ENCODE measurements at regions not wholly inside any gene's neighbourhood (a gene's known extent, or its start where the extent isn't known, plus 50 kb on each side); places are given as distances from the start of the nearest gene placed in this dataset.

DNA sequence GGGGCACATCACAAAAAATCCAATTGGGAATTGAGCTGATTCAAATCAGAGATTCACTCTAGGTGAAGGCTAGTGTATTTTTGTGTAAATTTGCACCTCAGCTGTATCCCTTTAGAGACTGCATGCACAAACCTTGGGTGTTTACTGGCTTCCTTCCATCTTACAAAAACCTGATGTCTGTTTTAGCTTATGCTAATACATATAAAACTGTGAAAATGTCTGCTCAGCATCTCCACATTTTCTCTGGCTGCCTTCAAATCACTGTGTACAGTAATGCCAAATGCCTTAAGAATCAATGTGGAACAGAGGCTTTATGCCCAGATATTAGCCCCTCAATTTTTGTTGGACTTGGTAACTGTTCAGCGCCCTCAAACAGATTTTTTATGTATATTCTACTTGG is 675.8 kb upstream of the SLITRK6 start:
- Histone ChIP-seq H3K4me3 (replicated peaks in 1 of 3; ENCODE audit: insufficient read depth in 1 of 3, low read depth in 2 of 3, low read length in 3 of 3) (no peak overlapping the region), H3K79me2 (ENCODE audit: insufficient read depth, low read length) (no peaks in the 10 kb centered on the region), H3K9me3 (ENCODE audit: low read length) (no peaks in the 10 kb centered on the region), H3K27ac (ENCODE audit: extremely low read length, insufficient read depth, low read length) (no peak overlapping the region), H3K4me1 (ENCODE audit: insufficient read depth, low read length) (no peaks in the 10 kb centered on the region), H3K36me3 (replicated peaks in 1 of 2; ENCODE audit: control insufficient read depth in 1 of 2, insufficient read depth in 2 of 2, low read length in 2 of 2) (no peaks in the 10 kb centered on the region), H2AFZ (ENCODE audit: low read length) (no peak overlapping the region), H3K4me2 (ENCODE audit: low read depth, low read length) (no peak overlapping the region), H4K20me1 (ENCODE audit: insufficient read depth, low read length) (no peaks in the 10 kb centered on the region), H3K27me3 (ENCODE audit: control insufficient read depth in 1 of 2, insufficient read depth in 2 of 2, low read length in 2 of 2) (no peaks in the 10 kb centered on the region), H3K9ac (ENCODE audit: insufficient read depth, low read depth, low read length) (no peak overlapping the region)
- WGBS (ENCODE audit: low lambda C conversion rate): 0% methylated on average over 1 of the region's 1 CpG
- FAIRE-seq (no peak), ATAC-seq (no peak), DNase-seq (ENCODE audit: low spot score) (no peak)
- in situ Hi-C loops (cut with HindIII; ENCODE audit: extremely low pct_ligation_motif_present, low pct_unique_long_range_greater_than_20kb) (no loop called here), intact Hi-C loops (cut with micrococcal nuclease; ENCODE audit: unreplicated experiment) (no loop called here)
- ChIA-PET POLR2A (no interaction called here), CTCF (ENCODE audit: low intra/inter-chr PET ratio, low total read pairs) (no interaction called here)
- TF ChIP-seq, protein P1, sequence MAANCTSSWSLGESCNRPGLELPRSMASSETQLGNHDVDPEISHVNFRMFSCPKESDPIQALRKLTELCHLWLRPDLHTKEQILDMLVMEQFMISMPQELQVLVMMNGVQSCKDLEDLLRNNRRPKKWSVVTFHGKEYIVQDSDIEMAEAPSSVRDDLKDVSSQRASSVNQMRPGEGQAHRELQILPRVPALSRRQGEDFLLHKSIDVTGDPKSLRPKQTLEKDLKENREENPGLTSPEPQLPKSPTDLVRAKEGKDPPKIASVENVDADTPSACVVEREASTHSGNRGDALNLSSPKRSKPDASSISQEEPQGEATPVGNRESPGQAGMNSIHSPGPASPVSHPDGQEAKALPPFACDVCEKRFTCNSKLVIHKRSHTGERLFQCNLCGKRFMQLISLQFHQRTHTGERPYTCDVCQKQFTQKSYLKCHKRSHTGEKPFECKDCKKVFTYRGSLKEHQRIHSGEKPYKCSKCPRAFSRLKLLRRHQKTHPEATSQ (CRISPR knock-in tag; IDR thresholded peaks at IDR 0.05; ENCODE audit: borderline replicate concordance): no peak
- no TSS peak for BruUV-seq (replicated peaks)

DNA sequence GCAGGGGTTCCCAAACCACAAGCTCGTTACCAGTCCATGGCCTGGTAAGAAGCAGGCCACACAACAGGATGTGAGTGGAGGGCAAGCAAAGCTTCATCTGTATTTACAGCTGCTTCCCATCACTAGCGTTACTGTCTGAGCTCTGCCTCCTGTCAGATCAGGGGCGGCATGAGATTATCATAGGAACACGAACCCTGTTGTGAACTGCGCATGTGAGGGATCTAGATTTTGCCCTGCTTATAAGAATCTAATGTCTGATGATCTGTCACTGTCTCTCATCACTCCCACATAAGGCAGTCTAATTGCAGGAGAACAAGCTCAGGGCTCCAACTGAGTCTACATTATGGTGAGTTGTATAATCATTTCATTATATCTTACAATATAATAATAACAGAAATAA is 677.4 kb upstream of the SLITRK6 start:
- no peak overlapping the region for H3K9ac ChIP-seq (ENCODE audit: insufficient read depth, low read depth, low read length)
- no peak for FAIRE-seq
- no peak for ATAC-seq
- H3K79me2 ChIP-seq (ENCODE audit: insufficient read depth, low read length): no peaks in the 10 kb centered on the region
- WGBS (ENCODE audit: low lambda C conversion rate): 34% methylated on average over 4 of the region's 5 CpGs
- H4K20me1 ChIP-seq (ENCODE audit: insufficient read depth, low read length): no peaks in the 10 kb centered on the region
- in situ Hi-C loops (cut with HindIII; ENCODE audit: extremely low pct_ligation_motif_present, low pct_unique_long_range_greater_than_20kb): no loop called here
- H3K4me2 ChIP-seq (ENCODE audit: low read depth, low read length): no peak overlapping the region
- H2AFZ ChIP-seq (ENCODE audit: low read length): no peak overlapping the region
- CTCF ChIA-PET (ENCODE audit: low intra/inter-chr PET ratio, low total read pairs): no interaction called here
- no peaks in the 10 kb centered on the region for H3K27me3 ChIP-seq (ENCODE audit: control insufficient read depth in 1 of 2, insufficient read depth in 2 of 2, low read length in 2 of 2)
- H3K27ac ChIP-seq (ENCODE audit: extremely low read length, insufficient read depth, low read length): no peak overlapping the region
- intact Hi-C loops (cut with micrococcal nuclease; ENCODE audit: unreplicated experiment): no loop called here
- no peak overlapping the region for H3K4me3 ChIP-seq (replicated peaks in 1 of 3; ENCODE audit: insufficient read depth in 1 of 3, low read depth in 2 of 3, low read length in 3 of 3)
- no peaks in the 10 kb centered on the region for H3K9me3 ChIP-seq (ENCODE audit: low read length)
- no peaks in the 10 kb centered on the region for H3K36me3 ChIP-seq (replicated peaks in 1 of 2; ENCODE audit: control insufficient read depth in 1 of 2, insufficient read depth in 2 of 2, low read length in 2 of 2)
- POLR2A ChIA-PET: no interaction called here
- no TSS peak for BruUV-seq (replicated peaks)
- H3K4me1 ChIP-seq (ENCODE audit: insufficient read depth, low read length): no peaks in the 10 kb centered on the region
- DNase-seq (ENCODE audit: low spot score): no peak
- TF ChIP-seq DNMT1 (CRISPR knock-in tag; IDR thresholded peaks at IDR 0.05): no peak
- TF ChIP-seq BRCA1 (CRISPR knock-in tag; IDR thresholded peaks at IDR 0.05): no peak
- no peak for TF ChIP-seq ZMAT3 (CRISPR knock-in tag; conservative IDR thresholded peaks at IDR 0.05)
- TF ChIP-seq KDM5A (IDR thresholded peaks at IDR 0.05; ENCODE audit: borderline replicate concordance, low read length): no peak
- TF ChIP-seq, protein P2, sequence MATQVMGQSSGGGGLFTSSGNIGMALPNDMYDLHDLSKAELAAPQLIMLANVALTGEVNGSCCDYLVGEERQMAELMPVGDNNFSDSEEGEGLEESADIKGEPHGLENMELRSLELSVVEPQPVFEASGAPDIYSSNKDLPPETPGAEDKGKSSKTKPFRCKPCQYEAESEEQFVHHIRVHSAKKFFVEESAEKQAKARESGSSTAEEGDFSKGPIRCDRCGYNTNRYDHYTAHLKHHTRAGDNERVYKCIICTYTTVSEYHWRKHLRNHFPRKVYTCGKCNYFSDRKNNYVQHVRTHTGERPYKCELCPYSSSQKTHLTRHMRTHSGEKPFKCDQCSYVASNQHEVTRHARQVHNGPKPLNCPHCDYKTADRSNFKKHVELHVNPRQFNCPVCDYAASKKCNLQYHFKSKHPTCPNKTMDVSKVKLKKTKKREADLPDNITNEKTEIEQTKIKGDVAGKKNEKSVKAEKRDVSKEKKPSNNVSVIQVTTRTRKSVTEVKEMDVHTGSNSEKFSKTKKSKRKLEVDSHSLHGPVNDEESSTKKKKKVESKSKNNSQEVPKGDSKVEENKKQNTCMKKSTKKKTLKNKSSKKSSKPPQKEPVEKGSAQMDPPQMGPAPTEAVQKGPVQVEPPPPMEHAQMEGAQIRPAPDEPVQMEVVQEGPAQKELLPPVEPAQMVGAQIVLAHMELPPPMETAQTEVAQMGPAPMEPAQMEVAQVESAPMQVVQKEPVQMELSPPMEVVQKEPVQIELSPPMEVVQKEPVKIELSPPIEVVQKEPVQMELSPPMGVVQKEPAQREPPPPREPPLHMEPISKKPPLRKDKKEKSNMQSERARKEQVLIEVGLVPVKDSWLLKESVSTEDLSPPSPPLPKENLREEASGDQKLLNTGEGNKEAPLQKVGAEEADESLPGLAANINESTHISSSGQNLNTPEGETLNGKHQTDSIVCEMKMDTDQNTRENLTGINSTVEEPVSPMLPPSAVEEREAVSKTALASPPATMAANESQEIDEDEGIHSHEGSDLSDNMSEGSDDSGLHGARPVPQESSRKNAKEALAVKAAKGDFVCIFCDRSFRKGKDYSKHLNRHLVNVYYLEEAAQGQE (IDR thresholded peaks at IDR 0.05; ENCODE audit: borderline replicate concordance in 1 of 2, low read depth in 1 of 2, low read length in 2 of 2): no peak
- TF ChIP-seq, protein P3, sequence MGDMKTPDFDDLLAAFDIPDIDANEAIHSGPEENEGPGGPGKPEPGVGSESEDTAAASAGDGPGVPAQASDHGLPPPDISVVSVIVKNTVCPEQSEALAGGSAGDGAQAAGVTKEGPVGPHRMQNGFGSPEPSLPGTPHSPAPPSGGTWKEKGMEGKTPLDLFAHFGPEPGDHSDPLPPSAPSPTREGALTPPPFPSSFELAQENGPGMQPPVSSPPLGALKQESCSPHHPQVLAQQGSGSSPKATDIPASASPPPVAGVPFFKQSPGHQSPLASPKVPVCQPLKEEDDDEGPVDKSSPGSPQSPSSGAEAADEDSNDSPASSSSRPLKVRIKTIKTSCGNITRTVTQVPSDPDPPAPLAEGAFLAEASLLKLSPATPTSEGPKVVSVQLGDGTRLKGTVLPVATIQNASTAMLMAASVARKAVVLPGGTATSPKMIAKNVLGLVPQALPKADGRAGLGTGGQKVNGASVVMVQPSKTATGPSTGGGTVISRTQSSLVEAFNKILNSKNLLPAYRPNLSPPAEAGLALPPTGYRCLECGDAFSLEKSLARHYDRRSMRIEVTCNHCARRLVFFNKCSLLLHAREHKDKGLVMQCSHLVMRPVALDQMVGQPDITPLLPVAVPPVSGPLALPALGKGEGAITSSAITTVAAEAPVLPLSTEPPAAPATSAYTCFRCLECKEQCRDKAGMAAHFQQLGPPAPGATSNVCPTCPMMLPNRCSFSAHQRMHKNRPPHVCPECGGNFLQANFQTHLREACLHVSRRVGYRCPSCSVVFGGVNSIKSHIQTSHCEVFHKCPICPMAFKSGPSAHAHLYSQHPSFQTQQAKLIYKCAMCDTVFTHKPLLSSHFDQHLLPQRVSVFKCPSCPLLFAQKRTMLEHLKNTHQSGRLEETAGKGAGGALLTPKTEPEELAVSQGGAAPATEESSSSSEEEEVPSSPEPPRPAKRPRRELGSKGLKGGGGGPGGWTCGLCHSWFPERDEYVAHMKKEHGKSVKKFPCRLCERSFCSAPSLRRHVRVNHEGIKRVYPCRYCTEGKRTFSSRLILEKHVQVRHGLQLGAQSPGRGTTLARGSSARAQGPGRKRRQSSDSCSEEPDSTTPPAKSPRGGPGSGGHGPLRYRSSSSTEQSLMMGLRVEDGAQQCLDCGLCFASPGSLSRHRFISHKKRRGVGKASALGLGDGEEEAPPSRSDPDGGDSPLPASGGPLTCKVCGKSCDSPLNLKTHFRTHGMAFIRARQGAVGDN (CRISPR knock-in tag; IDR thresholded peaks at IDR 0.05): no peak
- no peak for TF ChIP-seq SKI (IDR thresholded peaks at IDR 0.05; ENCODE audit: partially characterized antibody)
- no peak for TF ChIP-seq NFE2L2 (IDR thresholded peaks at IDR 0.05; ENCODE audit: low read length)
- no peak for TF ChIP-seq GATA4 (IDR thresholded peaks at IDR 0.05; ENCODE audit: borderline replicate concordance, low read depth)

Measured in HepG2 (cell line).